ENCODE measurements at regions not wholly inside any gene's neighbourhood (a gene's known extent, or its start where the extent isn't known, plus 50 kb on each side); places are given as distances from the start of the nearest gene placed in this dataset.

GRCh38 chr10:62735464-62736167 lies 68.9 kb upstream of the ADO start:
- no peak overlapping the region for H3K4me3 Mint-ChIP-seq
- H3K27ac Mint-ChIP-seq: no peak overlapping the region
- H2AK5ac ChIP-seq (ENCODE audit: insufficient read length, low read length): no peak overlapping the region
- H3K23ac ChIP-seq (ENCODE audit: insufficient read length, low read depth, low read length): no peak overlapping the region
- H3K18ac ChIP-seq (ENCODE audit: insufficient read length, low read depth, low read length): no peak overlapping the region
- H3K14ac ChIP-seq (ENCODE audit: insufficient read depth, low read length): no peak overlapping the region
- no peak overlapping the region for H2BK15ac ChIP-seq (ENCODE audit: low read depth, low read length)
- no peak overlapping the region for H3K4ac ChIP-seq (ENCODE audit: low read depth, low read length)
- no peaks in the 10 kb centered on the region for H3K27me3 ChIP-seq (ENCODE audit: insufficient read depth, low read length)
- H3K4me2 ChIP-seq (ENCODE audit: insufficient read depth, insufficient read length, low read length): no peak overlapping the region
- H4K91ac ChIP-seq (ENCODE audit: insufficient read length, low read depth, low read length): no peak overlapping the region
- no peak overlapping the region for H3T11ph ChIP-seq (ENCODE audit: low read length)
- no peaks in the 10 kb centered on the region for H3K79me2 ChIP-seq (ENCODE audit: insufficient read depth, low read length)
- H3K79me1 ChIP-seq (ENCODE audit: insufficient read depth, low read depth, low read length, poor library complexity, severe bottlenecking): no peaks in the 10 kb centered on the region
- no peaks in the 10 kb centered on the region for H3K23me2 ChIP-seq (ENCODE audit: insufficient read length, low read depth, low read length, poor library complexity, severe bottlenecking)
- H3K27me3 Mint-ChIP-seq (ENCODE audit: low read depth): no peaks in the 10 kb centered on the region; the same call in 1 of the 2 replicates
- no peak for DNase-seq
- H3K36me3 Mint-ChIP-seq (ENCODE audit: insufficient read depth in 1 of 3, low read depth in 3 of 3): no peaks in the 10 kb centered on the region
- no CpG with 5 or more reads among the region's 2 CpGs for WGBS (ENCODE audit: extremely low coverage, insufficient read length, low lambda C conversion rate)
- H3K9ac ChIP-seq (ENCODE audit: extremely low read depth, insufficient read length, low read length): no peak overlapping the region
- no peaks in the 10 kb centered on the region for H3K9me3 ChIP-seq (ENCODE audit: control insufficient read depth, low read depth, low read length)
- H4K20me1 ChIP-seq (ENCODE audit: control insufficient read depth, insufficient read depth, insufficient read length): no peaks in the 10 kb centered on the region
- no peak overlapping the region for H4K8ac ChIP-seq (replicated peaks; ENCODE audit: insufficient read length, low read depth, low read length)
- H3K4me1 Mint-ChIP-seq: no peaks in the 10 kb centered on the region
- H3K56ac ChIP-seq (ENCODE audit: insufficient read length, low read depth, low read length): no peak overlapping the region
- H2AFZ ChIP-seq (ENCODE audit: low read length): no peak overlapping the region
- H2BK5ac ChIP-seq (ENCODE audit: insufficient read length, low read length): no peak overlapping the region
- no peaks in the 10 kb centered on the region for H3K4me1 ChIP-seq (ENCODE audit: insufficient read depth, low read length)
- H3K27ac ChIP-seq (ENCODE audit: insufficient read length, low read depth, low read length): no peak overlapping the region
- no peak overlapping the region for H2BK12ac ChIP-seq (ENCODE audit: insufficient read length, low read depth, low read length)
- H2BK20ac ChIP-seq (ENCODE audit: low read depth, low read length, poor library complexity, severe bottlenecking): no peak overlapping the region
- H3K9me3 Mint-ChIP-seq: no peaks in the 10 kb centered on the region
- H4K5ac ChIP-seq (ENCODE audit: insufficient read length, low read depth, low read length): no peak overlapping the region
- no peak overlapping the region for H2BK120ac ChIP-seq (ENCODE audit: low read depth, low read length, poor library complexity, severe bottlenecking)
- TF ChIP-seq CTCF (conservative IDR thresholded peaks at IDR 0.05): no peak

All from H9 (cell line).